Kidney capillary endothelial cell (primary cell): ENCODE measurements at regions not wholly inside any gene's neighbourhood (a gene's known extent, or its start where the extent isn't known, plus 50 kb on each side); places are given as distances from the start of the nearest gene placed in this dataset.
"Not testable (repeated sequence)": the region's sequence is repeated elsewhere in the genome, so short reads cannot be mapped to it uniquely, and the experiment has no call there.

Experiments
- DNase-seq: peaks from one replicate; pipeline ENCODE4 v3.0.0-alpha.2; 2018; ENCODE audit warnings: low spot score

GRCh38 chrX:148265829-148266228 lies 234.6 kb upstream of the AFF2 start:
- DNase-seq, result no peak

- DNase-seq, result no peak
Observed at GRCh38 chrX:148268673-148269072, 231.7 kb upstream of the AFF2 start.

- DNase-seq, result no peak
Observed at GRCh38 chrX:148269513-148269912, 230.9 kb upstream of the AFF2 start.

- DNase-seq, result no peak
Observed at GRCh38 chrX:148270499-148270898, 229.9 kb upstream of the AFF2 start.

- no peak for DNase-seq
Observed at GRCh38 chrX:148271263-148271662, 229.2 kb upstream of the AFF2 start.

GRCh38 chrX:148281920-148282319 lies 218.5 kb upstream of the AFF2 start:
- no peak for DNase-seq

GRCh38 chrX:148282504-148282903 lies 217.9 kb upstream of the AFF2 start:
- DNase-seq, result no peak

GRCh38 chrX:148284056-148284455 lies 216.4 kb upstream of the AFF2 start:
- no peak for DNase-seq

- DNase-seq, result no peak
Observed at GRCh38 chrX:148284821-148285220, 215.6 kb upstream of the AFF2 start.

GRCh38 chrX:148288451-148288850 lies 212.0 kb upstream of the AFF2 start:
- DNase-seq, result no peak

GRCh38 chrX:148290041-148290440 lies 210.4 kb upstream of the AFF2 start:
- DNase-seq, result no peak

- no peak for DNase-seq
Observed at GRCh38 chrX:148290931-148291330, 209.5 kb upstream of the AFF2 start.

GRCh38 chrX:148298737-148299136 lies 201.7 kb upstream of the AFF2 start:
- peak; percentile 2 for DNase-seq

GRCh38 chrX:148305214-148305613 lies 195.2 kb upstream of the AFF2 start:
- DNase-seq, result not testable (repeated sequence)

GRCh38 chrX:148309413-148309812 lies 191.0 kb upstream of the AFF2 start:
- DNase-seq, result no peak

GRCh38 chrX:148310426-148311165 lies 189.8 kb upstream of the AFF2 start:
- DNase-seq, result no peak

- DNase-seq, result no peak
Observed at GRCh38 chrX:148311544-148311943, 188.9 kb upstream of the AFF2 start.

- DNase-seq, result no peak
Observed at GRCh38 chrX:148314876-148315275, 185.5 kb upstream of the AFF2 start.

GRCh38 chrX:148316446-148316845 lies 184.0 kb upstream of the AFF2 start:
- DNase-seq, result no peak

GRCh38 chrX:148322906-148323305 lies 177.5 kb upstream of the AFF2 start:
- DNase-seq, result no peak

- no peak for DNase-seq
Observed at GRCh38 chrX:148333989-148334388, 166.4 kb upstream of the AFF2 start.

GRCh38 chrX:148337873-148338272 lies 162.5 kb upstream of the AFF2 start:
- no peak for DNase-seq

- DNase-seq, result no peak
Observed at GRCh38 chrX:148354916-148355315, 145.5 kb upstream of the AFF2 start.

GRCh38 chrX:148361641-148362040 lies 138.8 kb upstream of the AFF2 start:
- DNase-seq, result no peak
